ENCODE measurements at regions not wholly inside any gene's neighbourhood (a gene's known extent, or its start where the extent isn't known, plus 50 kb on each side); places are given as distances from the start of the nearest gene placed in this dataset.

DNA sequence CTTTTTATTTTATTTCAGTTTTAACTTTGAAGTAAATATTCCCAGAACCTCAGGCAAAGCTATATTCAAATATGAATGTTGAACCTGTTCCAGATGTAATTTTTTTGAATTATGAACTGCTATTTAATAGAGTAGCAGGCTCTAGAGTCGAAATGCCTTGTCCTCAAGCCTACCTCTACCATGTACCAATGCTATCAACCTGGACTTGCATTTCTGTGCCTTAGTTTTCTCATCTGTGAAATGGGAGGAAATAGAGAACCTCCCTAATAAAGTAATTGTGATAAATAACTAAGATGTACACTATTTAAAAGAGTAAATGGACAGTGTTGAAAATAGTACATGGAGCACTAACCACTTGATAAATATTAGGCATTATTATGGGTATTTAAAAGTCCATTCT lies 551.6 kb upstream of the JARID2 start:
- Histone ChIP-seq H3K36me3 (ENCODE audit: low read length) (no peaks in the 10 kb centered on the region), H3K9ac (ENCODE audit: low read length) (no peak overlapping the region), H3K4me3 (ENCODE audit: insufficient read depth, low read length, poor library complexity, severe bottlenecking) (no peak overlapping the region), H3K9me3 (ENCODE audit: insufficient read depth, low read length) (no peaks in the 10 kb centered on the region), H3K27me3 (ENCODE audit: low read length) (no peaks in the 10 kb centered on the region), H4K20me1 (ENCODE audit: low read depth, low read length) (no peaks in the 10 kb centered on the region; the same call in 1 of the 2 replicates), H3K4me2 (ENCODE audit: low read depth, low read length, poor library complexity, severe bottlenecking) (no peak overlapping the region), H2AFZ (ENCODE audit: low read depth, low read length, severe bottlenecking) (no peak overlapping the region), H3K79me2 (ENCODE audit: insufficient read depth, low read length) (no peaks in the 10 kb centered on the region), H3K9me2 (replicated peaks; ENCODE audit: insufficient read depth, low read length) (no peaks in the 10 kb centered on the region), H3K27ac (ENCODE audit: low read depth, low read length) (no peak overlapping the region), H3F3A (ENCODE audit: insufficient read depth) (0 out of 2 replicates have a peak, but pooled peaks cover 9% of the 10 kb centered on the region)
- no peak for TF ChIP-seq EZH2phosphoT487 (conservative IDR thresholded peaks at IDR 0.05; ENCODE audit: low read length)
- TF ChIP-seq, protein P1, sequence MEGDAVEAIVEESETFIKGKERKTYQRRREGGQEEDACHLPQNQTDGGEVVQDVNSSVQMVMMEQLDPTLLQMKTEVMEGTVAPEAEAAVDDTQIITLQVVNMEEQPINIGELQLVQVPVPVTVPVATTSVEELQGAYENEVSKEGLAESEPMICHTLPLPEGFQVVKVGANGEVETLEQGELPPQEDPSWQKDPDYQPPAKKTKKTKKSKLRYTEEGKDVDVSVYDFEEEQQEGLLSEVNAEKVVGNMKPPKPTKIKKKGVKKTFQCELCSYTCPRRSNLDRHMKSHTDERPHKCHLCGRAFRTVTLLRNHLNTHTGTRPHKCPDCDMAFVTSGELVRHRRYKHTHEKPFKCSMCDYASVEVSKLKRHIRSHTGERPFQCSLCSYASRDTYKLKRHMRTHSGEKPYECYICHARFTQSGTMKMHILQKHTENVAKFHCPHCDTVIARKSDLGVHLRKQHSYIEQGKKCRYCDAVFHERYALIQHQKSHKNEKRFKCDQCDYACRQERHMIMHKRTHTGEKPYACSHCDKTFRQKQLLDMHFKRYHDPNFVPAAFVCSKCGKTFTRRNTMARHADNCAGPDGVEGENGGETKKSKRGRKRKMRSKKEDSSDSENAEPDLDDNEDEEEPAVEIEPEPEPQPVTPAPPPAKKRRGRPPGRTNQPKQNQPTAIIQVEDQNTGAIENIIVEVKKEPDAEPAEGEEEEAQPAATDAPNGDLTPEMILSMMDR (IDR thresholded peaks at IDR 0.05; ENCODE audit: insufficient read depth, low read length, poor library complexity, severe bottlenecking): no peak

DNA sequence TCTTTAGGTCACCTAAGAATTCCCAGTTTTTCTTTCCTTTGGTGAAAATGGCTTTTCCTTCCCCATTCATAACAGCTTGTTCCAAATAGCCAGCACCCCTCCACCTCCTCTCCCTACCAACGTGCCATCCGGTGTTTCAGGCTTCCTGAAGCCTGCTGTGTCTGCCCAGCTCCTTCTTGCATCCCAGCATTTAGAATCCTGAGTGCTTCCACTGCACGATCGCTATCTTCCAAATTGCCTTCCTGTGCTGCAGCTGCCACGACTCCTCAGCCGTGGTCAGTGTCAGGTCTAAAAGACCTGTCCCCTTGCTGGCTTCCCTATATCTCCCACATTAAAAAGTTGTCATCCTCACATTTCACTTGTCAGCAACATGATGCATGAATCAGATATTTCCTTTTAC lies 550.3 kb upstream of the JARID2 start:
- H3K27me3 ChIP-seq (ENCODE audit: low read length): no peaks in the 10 kb centered on the region
- no peak overlapping the region for H3K4me2 ChIP-seq (ENCODE audit: low read depth, low read length, poor library complexity, severe bottlenecking)
- H3K36me3 ChIP-seq (ENCODE audit: low read length): no peaks in the 10 kb centered on the region
- no peaks in the 10 kb centered on the region for H3K9me3 ChIP-seq (ENCODE audit: insufficient read depth, low read length)
- 0 out of 2 replicates have a peak, but pooled peaks cover 9% of the 10 kb centered on the region for H3F3A ChIP-seq (ENCODE audit: insufficient read depth)
- H3K9me2 ChIP-seq (replicated peaks; ENCODE audit: insufficient read depth, low read length): no peaks in the 10 kb centered on the region
- H3K9ac ChIP-seq (ENCODE audit: low read length): no peak overlapping the region
- no peak overlapping the region for H3K4me3 ChIP-seq (ENCODE audit: insufficient read depth, low read length, poor library complexity, severe bottlenecking)
- H4K20me1 ChIP-seq (ENCODE audit: low read depth, low read length): no peaks in the 10 kb centered on the region; the same call in 1 of the 2 replicates
- no peak overlapping the region for H3K27ac ChIP-seq (ENCODE audit: low read depth, low read length)
- H2AFZ ChIP-seq (ENCODE audit: low read depth, low read length, severe bottlenecking): no peak overlapping the region
- no peak for TF ChIP-seq EZH2phosphoT487 (conservative IDR thresholded peaks at IDR 0.05; ENCODE audit: low read length)
- TF ChIP-seq, protein P1 (IDR thresholded peaks at IDR 0.05; ENCODE audit: insufficient read depth, low read length, poor library complexity, severe bottlenecking): no peak
- H3K79me2 ChIP-seq (ENCODE audit: insufficient read depth, low read length): no peaks in the 10 kb centered on the region

DNA sequence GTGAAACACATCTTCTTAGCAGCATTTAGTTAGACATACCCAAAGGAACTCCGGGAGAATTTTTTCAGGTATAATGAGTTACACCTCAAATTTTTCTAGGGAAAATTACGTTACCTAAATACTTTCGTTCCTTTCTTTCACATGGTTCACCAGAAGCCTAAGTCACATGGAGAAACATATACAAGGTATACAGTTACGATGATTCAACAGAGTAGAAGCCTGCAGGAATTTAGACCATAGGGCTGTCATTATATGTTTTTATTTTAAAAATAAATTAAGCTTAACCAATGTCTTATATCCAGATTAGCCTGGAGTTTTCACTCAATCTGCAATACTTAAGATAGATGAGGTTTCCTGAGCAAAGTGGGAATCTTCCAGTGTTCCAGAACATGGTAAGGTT lies 549.5 kb upstream of the JARID2 start:
- Histone ChIP-seq H3K27me3 (ENCODE audit: low read length) (no peaks in the 10 kb centered on the region), H3K36me3 (ENCODE audit: low read length) (no peaks in the 10 kb centered on the region), H3K4me3 (ENCODE audit: insufficient read depth, low read length, poor library complexity, severe bottlenecking) (no peak overlapping the region), H3K9me3 (ENCODE audit: insufficient read depth, low read length) (no peaks in the 10 kb centered on the region), H3K9ac (ENCODE audit: low read length) (no peak overlapping the region), H3F3A (ENCODE audit: insufficient read depth) (0 out of 2 replicates have a peak, but pooled peaks cover 9% of the 10 kb centered on the region), H3K79me2 (ENCODE audit: insufficient read depth, low read length) (no peaks in the 10 kb centered on the region), H3K4me2 (ENCODE audit: low read depth, low read length, poor library complexity, severe bottlenecking) (no peak overlapping the region), H3K27ac (ENCODE audit: low read depth, low read length) (no peak overlapping the region), H2AFZ (ENCODE audit: low read depth, low read length, severe bottlenecking) (no peak overlapping the region), H4K20me1 (ENCODE audit: low read depth, low read length) (no peaks in the 10 kb centered on the region; the same call in 1 of the 2 replicates), H3K9me2 (replicated peaks; ENCODE audit: insufficient read depth, low read length) (no peaks in the 10 kb centered on the region)
- TF ChIP-seq, protein P1 (IDR thresholded peaks at IDR 0.05; ENCODE audit: insufficient read depth, low read length, poor library complexity, severe bottlenecking): no peak
- no peak for TF ChIP-seq EZH2phosphoT487 (conservative IDR thresholded peaks at IDR 0.05; ENCODE audit: low read length)
